ENCODE measurements at regions not wholly inside any gene's neighbourhood (a gene's known extent, or its start where the extent isn't known, plus 50 kb on each side); places are given as distances from the start of the nearest gene placed in this dataset.

- Histone ChIP-seq H3K4me3 (replicated peaks in 1 of 3) (no peak overlapping the region), H3K27ac (no peak overlapping the region), H3K27me3 (no peaks in the 10 kb centered on the region), H3K4me1 (no peaks in the 10 kb centered on the region), H3K9me3 (no peaks in the 10 kb centered on the region), H3K36me3 (no peaks in the 10 kb centered on the region)
- TF ChIP-seq POLR2A (IDR thresholded peaks at IDR 0.05) (no peak), CTCF (IDR thresholded peaks at IDR 0.05) (no peak)
- WGBS, 2 donors, result 75 to 78% methylated on average over 4 to 6 of the region's 7 CpGs
- intact Hi-C loops (cut with DNase I), result no loop called here
- DNase-seq, result no peak
Observed at GRCh38 chr1:30415171-30415940, 308.0 kb downstream of the MATN1 start.

- DNase-seq, result no peak
- Histone ChIP-seq H3K4me1 (no peaks in the 10 kb centered on the region), H3K27ac (no peak overlapping the region), H3K4me3 (replicated peaks in 1 of 3) (no peak overlapping the region), H3K36me3 (no peaks in the 10 kb centered on the region), H3K9me3 (no peaks in the 10 kb centered on the region), H3K27me3 (no peaks in the 10 kb centered on the region)
- TF ChIP-seq CTCF (IDR thresholded peaks at IDR 0.05) (no peak), POLR2A (IDR thresholded peaks at IDR 0.05) (no peak)
- WGBS, 2 donors, result 60 to 62% methylated on average over 3 of the region's 3 CpGs
- intact Hi-C loops (cut with DNase I), result no loop called here
Observed at GRCh38 chr1:30414851-30415165, 308.6 kb downstream of the MATN1 start.

GRCh38 chr1:30414086-30414850 lies 309.1 kb downstream of the MATN1 start:
- Histone ChIP-seq H3K4me3 (replicated peaks in 1 of 3) (no peak overlapping the region), H3K9me3 (no peaks in the 10 kb centered on the region), H3K27me3 (no peaks in the 10 kb centered on the region), H3K4me1 (no peaks in the 10 kb centered on the region), H3K27ac (no peak overlapping the region), H3K36me3 (no peaks in the 10 kb centered on the region)
- WGBS, 2 donors, result 76 to 80% methylated on average over 13 to 14 of the region's 14 CpGs
- intact Hi-C loops (cut with DNase I), result no loop called here
- no peak for TF ChIP-seq POLR2A (IDR thresholded peaks at IDR 0.05)
- no peak for TF ChIP-seq CTCF (IDR thresholded peaks at IDR 0.05)
- DNase-seq, result no peak

- WGBS, 2 donors, result 79 to 82% methylated on average over 12 of the region's 12 CpGs
- Histone ChIP-seq H3K9me3 (no peaks in the 10 kb centered on the region), H3K4me3 (replicated peaks in 1 of 3) (no peak overlapping the region), H3K4me1 (no peaks in the 10 kb centered on the region), H3K27me3 (no peaks in the 10 kb centered on the region), H3K27ac (no peak overlapping the region), H3K36me3 (no peaks in the 10 kb centered on the region)
- no peak for DNase-seq
- TF ChIP-seq POLR2A (IDR thresholded peaks at IDR 0.05) (no peak), CTCF (IDR thresholded peaks at IDR 0.05) (no peak)
- intact Hi-C loops (cut with DNase I), result no loop called here
Observed at GRCh38 chr1:30413606-30414005, 309.8 kb downstream of the MATN1 start.

- intact Hi-C loops (cut with DNase I), result no loop called here
- 50 to 60% methylated on average over 8 of the region's 8 CpGs for WGBS, 2 donors
- no peak for DNase-seq
Observed at GRCh38 chr1:30413111-30413440, 310.3 kb downstream of the MATN1 start.

More at GRCh38 chr1:30413111-30413440, 310.3 kb downstream of the MATN1 start:
- H3K27ac ChIP-seq, result no peak overlapping the region
- no peaks in the 10 kb centered on the region for H3K36me3 ChIP-seq
- H3K27me3 ChIP-seq, result no peaks in the 10 kb centered on the region
- H3K4me3 ChIP-seq (replicated peaks in 1 of 3), result no peak overlapping the region
- H3K4me1 ChIP-seq, result no peaks in the 10 kb centered on the region
- H3K9me3 ChIP-seq, result no peaks in the 10 kb centered on the region
- TF ChIP-seq POLR2A (IDR thresholded peaks at IDR 0.05) (no peak), CTCF (IDR thresholded peaks at IDR 0.05) (no peak)

Measured in thyroid gland (tissue), 4 donors.